Embryonic facial prominence (tissue), 1 donor: ENCODE measurements at regions not wholly inside any gene's neighbourhood (a gene's known extent, or its start where the extent isn't known, plus 50 kb on each side); places are given as distances from the start of the nearest gene placed in this dataset.

Source experiments
- DNase-seq: peaks from one replicate; pipeline ENCODE4 v3.0.0-alpha.2; 2016; ENCODE audit errors: extremely low spot score

GRCh38 chr11:109267293-109268095 is 154.5 kb upstream of the C11orf87 start:
- DNase-seq, result no peak

- no peak for DNase-seq
Measured at GRCh38 chr11:109275931-109276330, 146.1 kb upstream of the C11orf87 start.

GRCh38 chr11:109285465-109285864 is 136.5 kb upstream of the C11orf87 start:
- no peak for DNase-seq

- no peak for DNase-seq
Measured at GRCh38 chr11:109291553-109291952, 130.4 kb upstream of the C11orf87 start.

GRCh38 chr11:109298865-109299264 is 123.1 kb upstream of the C11orf87 start:
- DNase-seq, result no peak

GRCh38 chr11:109300211-109300610 is 121.8 kb upstream of the C11orf87 start:
- no peak for DNase-seq

GRCh38 chr11:109302591-109303334 is 119.2 kb upstream of the C11orf87 start:
- no peak for DNase-seq

GRCh38 chr11:109303342-109303741 is 118.6 kb upstream of the C11orf87 start:
- no peak for DNase-seq

GRCh38 chr11:109304159-109304558 is 117.8 kb upstream of the C11orf87 start:
- DNase-seq, result no peak

- no peak for DNase-seq
Measured at GRCh38 chr11:109305009-109305408, 117.0 kb upstream of the C11orf87 start.

- DNase-seq, result no peak
Measured at GRCh38 chr11:109306322-109306721, 115.7 kb upstream of the C11orf87 start.

- no peak for DNase-seq
Measured at GRCh38 chr11:109307366-109307765, 114.6 kb upstream of the C11orf87 start.

GRCh38 chr11:109308551-109308950 is 113.4 kb upstream of the C11orf87 start:
- no peak for DNase-seq

- peak; percentile 11 for DNase-seq
Measured at GRCh38 chr11:109309153-109309552, 112.8 kb upstream of the C11orf87 start.

GRCh38 chr11:109317726-109318125 is 104.3 kb upstream of the C11orf87 start:
- no peak for DNase-seq

- no peak for DNase-seq
Measured at GRCh38 chr11:109320595-109320994, 101.4 kb upstream of the C11orf87 start.

- DNase-seq, result no peak
Measured at GRCh38 chr11:109326781-109327180, 95.2 kb upstream of the C11orf87 start.

- DNase-seq, result no peak
Measured at GRCh38 chr11:109329716-109330115, 92.3 kb upstream of the C11orf87 start.

- DNase-seq, result no peak
Measured at GRCh38 chr11:109338131-109338530, 83.9 kb upstream of the C11orf87 start.

GRCh38 chr11:109342261-109342660 is 79.7 kb upstream of the C11orf87 start:
- no peak for DNase-seq

- DNase-seq, result no peak
Measured at GRCh38 chr11:109343242-109343641, 78.7 kb upstream of the C11orf87 start.

- DNase-seq, result no peak
Measured at GRCh38 chr11:109347304-109347703, 74.7 kb upstream of the C11orf87 start.
